Muscle of back (tissue), 3 donors: ENCODE measurements at regions not wholly inside any gene's neighbourhood (a gene's known extent, or its start where the extent isn't known, plus 50 kb on each side); places are given as distances from the start of the nearest gene placed in this dataset.

ENCODE experiments used
- DNase-seq, 3 donors: peaks; one replicate each; pipeline versions ENCODE4 v3.0.0 to v3.0.0-alpha.2; 2013

DNA sequence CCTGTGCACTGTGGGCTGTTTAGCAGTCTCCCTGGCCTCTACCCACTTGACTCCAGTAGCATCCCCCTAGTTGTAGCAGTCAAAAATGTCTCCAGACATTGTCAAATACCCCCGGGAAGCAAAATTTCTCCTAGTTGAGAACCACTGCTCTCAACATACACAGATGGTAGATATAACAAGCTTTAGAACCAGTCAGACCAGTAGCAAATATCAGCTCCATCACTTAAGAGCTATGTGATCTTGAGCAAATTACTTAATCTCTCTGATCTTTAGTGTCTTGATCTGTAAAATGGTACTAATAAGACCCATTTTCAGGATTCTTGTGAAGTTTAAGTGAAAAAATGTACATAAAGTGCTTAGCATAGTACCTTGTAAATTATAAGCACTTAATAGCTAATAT, 96.2 kb downstream of the DUSP6 start:
- DNase-seq, result no peak

DNA sequence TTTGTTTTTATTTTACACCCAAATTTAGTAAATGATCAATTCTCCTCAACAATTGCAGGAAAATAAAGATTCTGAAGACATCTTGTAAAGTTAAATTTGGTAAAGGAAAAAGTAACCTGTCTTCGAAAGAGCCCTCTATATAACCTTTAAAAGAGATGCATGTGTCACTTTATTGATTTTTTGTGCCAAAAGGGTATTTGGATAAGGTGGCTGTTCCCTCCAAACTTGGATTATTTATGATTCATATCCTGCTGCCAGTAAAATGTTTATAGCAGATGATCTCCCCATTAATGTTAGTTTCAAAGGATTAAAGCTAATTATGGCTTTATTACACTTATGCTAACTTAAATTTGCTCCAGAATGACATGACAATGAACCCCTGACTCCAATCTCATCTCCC, 98.8 kb downstream of the DUSP6 start:
- no peak for DNase-seq

DNA sequence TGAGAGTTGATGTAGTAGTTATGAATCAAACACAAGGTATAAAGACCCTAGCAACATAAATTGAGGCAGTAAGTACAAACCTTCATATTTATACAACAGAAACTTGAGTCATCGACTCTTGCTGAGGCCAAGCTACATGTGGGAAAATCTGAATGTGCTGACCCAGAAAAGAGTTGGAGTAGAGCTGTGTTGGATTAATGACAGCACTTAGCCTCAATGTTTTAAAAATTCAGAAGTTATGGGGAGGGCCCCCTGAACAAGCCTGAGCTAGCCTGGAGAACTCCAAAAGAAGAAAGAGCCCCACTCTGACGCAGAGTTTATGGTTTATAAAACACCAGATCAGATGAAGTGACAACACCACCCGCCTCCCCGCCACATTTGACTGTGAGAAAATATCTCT, 100.0 kb downstream of the DUSP6 start:
- peak in 2 of 3 donors; percentile 22 to 51 for DNase-seq

DNA sequence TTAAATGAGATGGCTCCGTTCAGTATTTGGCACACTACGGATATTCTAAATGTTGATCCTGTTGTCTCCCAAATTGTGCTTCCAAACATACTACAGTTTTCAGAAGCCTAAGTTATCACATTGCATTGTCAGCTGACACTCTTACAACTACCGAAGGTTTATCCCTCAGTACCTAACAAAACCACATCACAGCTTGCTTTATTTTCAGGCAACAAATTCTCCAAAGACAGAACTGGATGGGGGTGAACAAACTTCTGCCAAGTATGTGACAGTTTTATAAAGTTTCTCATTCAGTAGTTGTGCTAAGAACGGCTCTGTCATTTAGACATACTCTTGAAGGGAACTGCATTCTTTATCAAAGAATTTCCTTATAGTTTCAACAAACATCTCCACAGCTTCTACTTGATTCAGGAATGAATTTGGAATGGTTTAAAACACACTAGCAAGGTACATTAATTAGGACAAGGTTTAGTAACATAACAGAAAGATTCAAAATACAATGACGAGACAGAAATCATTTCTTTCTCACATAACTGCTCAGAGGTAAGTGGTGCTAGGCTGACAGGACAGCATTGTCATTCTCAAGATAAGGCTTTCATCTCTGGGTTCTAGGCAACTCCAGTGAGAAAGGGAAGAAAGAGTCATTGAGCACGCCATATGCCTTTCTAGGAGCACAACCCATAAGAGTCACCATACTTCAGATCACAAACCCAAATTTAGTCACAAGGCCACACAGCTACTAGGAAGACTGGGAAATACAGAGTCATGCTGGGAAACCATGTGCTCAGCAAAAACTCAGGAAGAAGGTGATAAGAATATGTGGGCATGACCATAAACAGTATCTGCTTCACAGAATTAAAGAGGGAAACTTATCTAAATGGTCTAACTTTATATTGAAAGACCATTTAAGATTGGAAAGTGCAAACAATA, 100.7 kb downstream of the DUSP6 start:
- no peak for DNase-seq

DNA sequence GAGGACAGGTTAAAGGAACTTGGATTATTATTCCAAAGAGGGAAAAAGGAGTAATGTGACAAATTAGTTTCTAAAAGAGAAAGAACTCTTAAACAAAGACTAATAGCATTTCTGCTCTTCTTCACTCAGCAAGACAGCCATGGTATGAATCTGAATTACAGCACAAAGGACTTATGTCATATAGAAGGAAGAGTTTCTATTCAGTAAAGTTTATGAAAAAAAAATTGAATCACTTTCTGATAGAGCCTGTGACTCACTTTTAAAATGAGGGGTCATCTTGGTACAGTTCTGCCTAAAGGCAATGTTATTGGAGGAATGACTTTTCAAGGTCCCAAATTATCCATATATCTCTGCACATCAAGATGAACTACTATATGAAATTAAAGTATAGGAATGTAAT, 101.7 kb downstream of the DUSP6 start:
- DNase-seq, result no peak

DNA sequence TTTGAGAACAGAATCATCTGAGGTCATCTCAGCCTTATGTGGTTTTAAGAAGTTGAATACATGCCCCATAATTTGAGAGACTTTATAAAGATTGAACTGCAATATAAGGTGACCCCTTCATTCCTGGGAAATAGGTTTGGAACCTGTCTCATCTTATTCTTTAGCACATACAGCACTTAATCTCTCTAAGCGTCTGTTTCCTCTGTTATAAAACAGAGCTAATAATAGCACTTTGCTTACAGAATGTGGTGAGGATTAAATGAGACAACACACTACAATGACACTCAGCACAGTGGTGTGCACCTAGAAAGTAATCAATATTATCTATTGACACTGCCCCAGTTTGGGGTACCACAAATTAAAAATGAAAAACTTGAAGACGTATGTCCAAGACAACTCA, 102.1 kb downstream of the DUSP6 start:
- DNase-seq, result no peak

DNA sequence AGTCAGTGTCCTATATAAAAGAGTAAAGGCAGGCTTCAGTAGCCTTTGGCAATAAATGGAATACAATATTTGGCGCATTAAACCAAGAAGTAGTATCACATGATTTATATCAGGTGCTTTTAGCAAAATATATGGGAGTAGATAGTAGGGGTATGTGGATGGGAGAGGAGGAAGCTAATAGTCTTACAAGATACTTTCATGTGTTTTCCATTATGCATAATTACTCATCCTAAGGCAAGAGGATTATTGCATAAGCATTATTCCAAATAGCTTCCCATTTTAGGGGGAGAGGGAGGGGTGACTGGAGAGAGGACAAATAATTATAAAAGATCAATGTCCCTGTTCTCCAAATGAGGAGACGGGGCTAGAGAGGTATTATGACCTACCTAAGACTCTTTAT, 104.3 kb downstream of the DUSP6 start:
- DNase-seq, result no peak

DNA sequence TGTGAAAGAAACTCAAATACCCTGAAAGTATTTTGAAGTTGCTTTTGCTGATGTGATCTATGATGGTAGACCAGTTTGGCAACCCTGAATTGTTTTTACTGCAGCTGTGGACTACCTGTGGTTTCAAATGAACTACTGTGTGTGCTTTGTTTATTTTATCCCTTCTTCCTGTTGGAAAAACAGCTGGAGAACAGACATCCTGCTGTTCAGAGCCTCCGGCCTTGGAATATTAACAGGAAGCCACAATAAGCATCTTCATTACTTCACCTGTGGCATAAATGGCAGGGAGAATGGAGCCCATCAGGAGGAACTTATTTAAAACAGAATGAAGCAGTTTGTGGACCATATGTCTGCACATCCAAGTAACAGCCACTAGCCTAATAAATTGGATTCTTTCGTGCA, 104.8 kb downstream of the DUSP6 start:
- DNase-seq, result no peak

DNA sequence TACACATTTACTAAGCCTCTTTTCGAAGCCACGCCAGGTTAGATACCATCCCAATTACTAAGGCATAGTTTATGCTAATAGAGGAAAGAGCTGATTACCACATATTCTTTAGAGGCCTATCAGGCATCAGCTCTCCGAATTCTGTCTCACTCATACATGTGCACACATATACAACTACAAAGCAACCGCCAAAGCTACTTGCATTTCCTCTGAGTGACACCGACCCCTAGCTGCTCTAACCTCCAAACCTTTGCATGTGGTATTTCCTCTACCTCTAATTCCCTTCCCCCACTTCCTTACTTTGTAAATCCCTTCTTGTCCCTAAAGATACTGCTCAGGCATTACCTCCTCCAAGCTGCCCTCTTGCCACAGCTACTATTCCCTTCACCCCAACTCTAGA, 107.2 kb downstream of the DUSP6 start:
- DNase-seq, result no peak

DNA sequence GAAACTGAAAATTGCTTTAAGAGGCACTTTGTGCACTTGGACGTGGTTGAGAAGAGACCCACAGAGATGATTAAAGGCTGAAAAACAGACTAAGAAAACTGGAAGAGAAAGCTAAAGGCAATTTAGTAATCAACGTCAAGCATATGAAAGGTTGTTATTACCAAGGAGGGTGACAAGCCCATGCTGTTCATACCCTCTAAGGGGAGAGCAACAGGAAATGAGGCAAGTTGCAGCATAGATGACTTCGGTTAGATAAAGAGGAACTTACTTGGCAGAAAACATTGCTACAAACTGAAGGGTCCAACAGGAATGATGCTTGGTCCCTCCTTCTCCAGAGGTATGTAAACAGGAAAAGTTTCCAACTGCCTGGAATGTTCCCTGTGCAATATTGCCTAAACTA, 107.8 kb downstream of the DUSP6 start:
- no peak for DNase-seq

DNA sequence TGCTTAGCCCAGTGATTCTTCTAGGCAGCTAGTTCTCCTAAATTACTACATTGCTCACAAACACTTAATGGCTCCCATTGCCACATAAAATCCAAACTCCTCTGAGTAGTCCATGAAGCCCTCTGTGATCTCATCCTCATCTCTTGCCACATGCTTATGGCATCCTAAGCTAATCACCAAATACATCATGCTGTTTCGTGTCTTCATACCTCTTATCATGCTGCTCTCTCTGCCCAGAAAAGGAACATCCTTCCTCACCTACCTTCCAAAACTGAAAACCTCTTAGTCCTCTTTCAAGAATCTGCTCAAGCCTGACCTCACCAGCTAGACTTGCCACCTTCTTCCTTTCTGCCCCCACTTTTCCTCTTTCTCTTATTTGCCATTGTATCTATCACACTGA, 108.5 kb downstream of the DUSP6 start:
- DNase-seq, result no peak

DNA sequence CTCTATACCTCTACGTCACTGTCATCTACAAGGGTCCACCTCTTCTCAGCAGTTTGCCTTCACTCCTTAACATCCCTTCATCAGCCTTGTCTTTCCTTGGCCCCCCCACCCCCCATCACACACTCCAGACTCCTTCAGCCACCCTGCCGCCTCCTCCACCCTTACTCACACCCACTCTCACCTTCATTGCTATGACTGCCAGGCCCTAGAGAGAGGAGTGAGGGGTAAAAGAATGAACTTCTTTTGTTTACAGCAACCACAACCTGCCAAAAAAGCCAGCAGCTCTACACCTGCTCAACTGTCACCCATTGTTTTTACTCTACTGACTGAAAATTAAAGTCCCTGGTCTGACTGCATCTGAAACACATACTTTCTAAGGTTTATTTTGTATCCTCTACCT, 112.8 kb downstream of the DUSP6 start:
- no peak for DNase-seq

DNA sequence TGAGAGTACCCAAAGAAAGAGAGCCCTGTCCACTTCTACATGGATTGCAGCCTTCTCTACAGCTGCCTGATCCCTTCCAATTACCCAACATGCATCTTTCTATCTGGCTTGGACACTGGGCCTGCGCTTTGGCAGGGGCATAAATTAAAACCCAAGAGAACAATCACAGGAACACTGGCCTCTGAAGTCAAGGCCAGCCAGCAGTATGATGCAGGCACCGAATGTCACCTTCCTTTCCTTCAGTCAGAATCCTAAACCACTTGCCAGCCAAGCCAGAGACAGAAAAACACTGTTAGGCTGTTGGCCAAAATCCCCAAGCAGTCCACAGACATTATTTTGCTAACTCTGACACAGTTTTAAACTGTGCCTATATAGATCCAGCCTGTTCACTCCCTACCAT, 113.7 kb downstream of the DUSP6 start:
- DNase-seq, result peak in 1 of 3 donors; percentile 13

DNA sequence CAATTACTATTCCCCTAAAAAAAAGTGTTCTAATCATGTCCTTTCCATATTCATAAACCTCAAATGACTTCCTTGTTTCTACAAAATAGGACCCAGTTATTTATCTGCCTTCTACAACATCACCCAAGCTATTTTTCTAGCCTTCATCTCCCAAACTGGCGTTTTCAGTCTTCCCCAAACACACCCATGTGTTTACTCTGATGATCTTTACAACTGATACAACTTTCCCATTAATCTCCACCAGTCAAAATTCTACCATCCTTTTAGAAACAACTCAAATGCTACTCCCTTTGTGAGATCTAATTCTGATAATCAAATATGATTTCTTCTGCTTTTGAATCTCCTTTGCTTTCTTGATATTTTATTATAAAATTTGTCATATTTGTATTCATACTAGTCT, 114.5 kb downstream of the DUSP6 start:
- no peak for DNase-seq

DNA sequence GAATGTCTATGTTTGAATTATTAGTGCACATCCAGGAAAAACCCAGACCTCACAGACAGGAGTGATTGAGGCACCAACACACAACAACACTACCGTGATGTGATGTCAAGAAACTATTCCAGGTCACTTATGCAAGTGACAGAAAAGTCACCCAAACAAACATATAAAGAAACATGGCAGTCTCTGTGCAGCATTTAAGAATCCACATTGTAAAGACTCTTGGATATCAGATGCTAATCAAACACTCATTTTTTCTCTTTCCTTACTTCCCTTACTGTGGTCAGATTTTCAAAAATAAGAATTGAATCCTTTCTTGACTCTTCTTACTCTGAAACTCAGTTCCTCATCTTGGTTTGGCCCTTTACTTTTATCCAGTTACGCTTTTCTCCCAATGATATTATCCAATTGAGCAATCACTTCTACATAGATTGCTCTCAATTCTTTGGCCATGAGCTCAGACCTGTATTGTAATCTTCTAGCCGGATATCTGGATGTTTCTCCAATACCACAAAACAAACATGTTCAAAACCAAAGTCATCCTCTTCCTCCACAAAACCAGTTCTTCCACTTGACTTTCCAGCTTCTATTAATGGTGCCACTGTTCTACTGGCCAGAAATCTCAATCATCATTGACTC, 115.4 kb downstream of the DUSP6 start:
- DNase-seq, result no peak

DNA sequence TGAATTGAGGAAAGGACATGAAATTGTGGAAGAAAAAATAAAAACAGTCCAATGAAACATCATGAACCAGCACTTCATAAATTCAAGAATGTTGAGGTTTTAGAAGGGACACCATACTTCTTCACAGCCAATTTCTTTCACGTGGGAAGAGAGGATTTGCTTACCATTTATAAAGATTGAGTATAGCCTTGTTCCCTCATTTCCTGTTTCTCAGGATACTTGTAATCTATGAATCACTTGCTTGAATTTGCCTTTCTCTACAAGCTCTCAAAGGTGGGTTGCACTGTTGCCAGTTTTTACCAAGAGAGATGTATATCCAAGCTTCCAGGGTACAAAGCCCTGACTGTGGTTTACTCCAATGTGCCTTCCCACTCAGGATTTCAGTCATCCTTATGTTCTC, 116.1 kb downstream of the DUSP6 start:
- no peak for DNase-seq

DNA sequence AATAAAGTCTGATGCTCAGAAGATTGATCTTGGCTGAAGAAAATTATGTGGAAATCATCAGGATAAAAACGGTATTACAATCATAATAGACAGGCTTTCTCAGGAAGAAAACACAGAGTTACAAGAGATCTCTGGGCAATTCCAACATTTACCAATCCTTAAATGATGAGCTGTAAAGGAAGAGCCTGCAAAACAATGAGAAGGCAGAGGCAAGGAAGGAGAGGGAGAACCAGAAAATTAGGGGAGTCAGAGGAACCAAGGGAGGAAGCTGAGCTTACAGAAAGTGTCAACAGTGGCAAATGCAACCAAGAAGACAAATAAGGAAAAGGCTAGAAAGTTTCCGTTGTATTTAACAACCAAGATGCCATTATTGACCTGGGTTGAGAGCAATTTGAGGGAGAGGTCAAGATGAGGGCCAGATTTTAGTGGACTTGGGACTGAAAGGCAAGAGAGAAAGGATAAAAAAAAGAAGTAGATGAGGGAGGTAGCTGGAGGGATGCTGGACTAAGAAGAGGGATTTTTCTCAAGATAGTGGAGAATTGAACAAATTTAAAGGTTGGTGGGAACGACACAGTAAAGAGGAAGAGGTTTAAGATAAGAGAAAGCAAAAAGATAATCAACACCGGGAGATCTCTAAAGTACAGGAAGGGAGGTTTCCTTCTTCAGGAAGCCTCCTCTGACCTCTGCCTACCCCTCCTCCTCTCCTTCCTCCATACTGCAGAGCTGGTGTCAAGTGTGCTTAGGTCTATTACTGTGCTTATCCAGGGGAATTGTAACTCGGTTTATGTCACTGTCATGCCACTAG, 116.9 kb downstream of the DUSP6 start:
- no peak for DNase-seq

DNA sequence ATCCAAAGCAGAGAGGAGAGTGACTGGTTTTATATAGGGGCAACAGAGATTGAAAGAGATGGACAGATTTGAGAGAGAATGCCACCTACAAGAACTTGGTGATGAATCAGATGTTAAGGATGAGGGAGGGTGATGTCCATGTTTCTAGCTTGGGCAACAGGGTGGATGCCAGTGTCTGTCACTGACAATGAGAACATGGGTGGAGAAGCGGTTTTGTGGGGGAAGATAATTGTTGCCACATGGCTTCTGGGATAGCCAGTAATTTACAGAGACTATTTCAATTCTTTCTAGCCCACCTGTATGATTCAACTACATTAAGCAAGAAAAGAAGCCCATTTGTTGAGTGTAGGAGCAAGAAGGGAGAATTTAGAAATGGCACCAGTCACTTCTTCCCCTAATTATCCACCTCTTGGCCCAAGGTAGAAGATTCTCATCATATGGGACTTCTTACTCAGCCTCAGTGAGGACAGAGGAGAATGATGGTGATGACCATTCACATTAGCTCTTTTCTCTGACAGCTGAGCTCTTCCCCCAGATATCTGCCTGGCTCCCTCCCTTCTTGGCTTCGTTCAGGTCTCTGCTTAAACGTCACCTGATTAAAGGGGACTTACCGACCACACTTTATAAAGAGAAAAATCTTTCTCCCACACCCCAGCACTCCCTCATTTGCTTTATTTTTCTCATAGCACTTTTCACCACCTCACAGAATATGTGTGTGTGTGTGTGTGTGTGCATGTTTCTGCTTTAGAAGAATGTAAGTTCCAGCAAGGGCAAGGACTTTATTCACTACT, 117.8 kb downstream of the DUSP6 start:
- no peak for DNase-seq

DNA sequence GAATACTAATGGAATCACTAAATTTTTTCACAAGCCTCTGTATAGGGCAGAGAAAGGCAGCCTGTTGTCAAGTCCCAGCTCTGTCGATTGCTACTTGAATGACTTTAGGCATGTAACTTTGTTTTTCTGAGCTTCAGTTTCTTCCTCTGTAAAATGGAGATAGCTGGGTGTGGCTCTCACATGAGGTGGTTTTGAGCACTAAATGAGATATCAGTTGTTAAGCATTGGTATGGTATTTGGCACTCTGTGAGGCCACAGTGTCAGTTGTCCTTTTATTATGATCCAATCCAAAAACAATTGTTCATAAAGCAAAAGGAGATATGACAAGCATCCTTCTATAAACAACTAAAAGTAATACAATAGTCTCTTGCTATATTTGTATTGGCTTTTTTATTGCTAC, 120.6 kb downstream of the DUSP6 start:
- no peak for DNase-seq

DNA sequence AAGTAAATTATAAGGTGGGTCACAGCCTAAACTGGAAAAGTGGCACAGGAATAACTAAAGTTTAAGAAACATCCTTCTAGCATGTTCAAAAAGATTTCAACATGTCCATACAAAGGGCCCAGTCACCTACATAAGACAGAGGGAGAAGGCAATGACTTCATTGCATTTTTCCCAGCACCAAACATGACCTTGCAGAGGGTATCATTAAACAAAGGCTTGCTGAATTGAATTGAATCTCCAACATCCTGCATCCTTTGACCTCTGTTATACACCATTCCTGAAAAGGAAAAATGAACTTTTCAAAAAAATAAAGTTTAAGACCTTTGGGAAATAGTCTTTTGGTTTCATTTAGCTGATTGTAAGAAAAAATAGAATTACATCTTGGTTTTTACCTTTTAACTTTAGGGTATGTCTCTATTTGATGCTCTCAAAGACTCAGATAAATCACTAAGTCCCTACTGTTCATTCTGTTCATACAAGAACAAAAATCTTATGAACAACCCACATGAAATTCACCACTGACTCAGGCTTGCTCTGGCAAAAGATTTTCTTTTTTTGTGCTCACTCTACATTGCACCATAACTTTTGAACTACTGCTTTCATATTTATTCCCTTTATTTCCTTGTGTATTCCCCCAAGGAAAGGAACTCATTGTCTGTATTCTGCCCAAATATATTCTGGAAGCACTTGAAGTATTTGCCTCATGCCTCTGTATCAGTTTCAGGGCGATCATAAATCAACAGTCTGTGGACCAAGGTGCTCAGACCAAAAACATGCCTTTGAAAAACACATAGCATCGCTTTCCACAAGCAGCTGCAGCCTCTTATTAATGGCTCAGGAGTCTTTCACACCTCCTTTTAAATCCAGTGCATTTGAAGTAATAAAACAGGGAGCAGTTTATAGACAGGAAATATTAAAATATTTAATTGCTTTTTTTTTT, 121.7 kb downstream of the DUSP6 start:
- DNase-seq, result no peak

DNA sequence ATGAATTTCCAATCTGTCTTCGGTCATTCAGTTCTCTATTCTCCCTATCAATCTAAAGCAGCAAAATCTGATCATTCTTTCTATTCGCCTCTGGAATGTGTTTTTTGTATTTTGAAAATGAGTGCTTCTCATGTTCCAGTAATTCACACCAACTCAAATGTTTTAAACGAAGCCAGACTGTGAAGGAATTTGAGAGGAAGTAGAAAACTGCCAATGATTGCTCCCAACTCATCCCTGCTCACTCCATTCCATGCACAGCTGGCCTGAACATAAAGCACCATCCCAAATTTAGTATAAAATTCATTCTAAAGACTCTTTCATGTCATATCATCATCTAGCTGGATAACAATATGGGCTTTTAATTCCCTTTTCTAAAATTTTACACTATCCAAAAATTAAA, 123.8 kb downstream of the DUSP6 start:
- no peak for DNase-seq
